NOMO-1 treated with dmso at 0.1 percent for 144 hours (cell line): ENCODE measurements at regions not wholly inside any gene's neighbourhood (a gene's known extent, or its start where the extent isn't known, plus 50 kb on each side); places are given as distances from the start of the nearest gene placed in this dataset.
"Not testable (repeated sequence)": the region's sequence is repeated elsewhere in the genome, so short reads cannot be mapped to it uniquely, and the experiment has no call there.

Experiments used
- DNase-seq: peaks from one replicate; lab custom pipeline; 2025; ENCODE audit not compliant: unreplicated experiment; lab: John Stamatoyannopoulos, UW

GRCh38 chr13:50468849-50469669 is 374.4 kb downstream of the DLEU7 start:
- no peak for DNase-seq

GRCh38 chr13:50473050-50473449 is 370.4 kb downstream of the DLEU7 start:
- not testable (repeated sequence) for DNase-seq

- no peak for DNase-seq
Measured at GRCh38 chr13:50474088-50474662, 369.3 kb downstream of the DLEU7 start.

- DNase-seq = no peak
Measured at GRCh38 chr13:50476577-50477285, 366.8 kb downstream of the DLEU7 start.

GRCh38 chr13:50481936-50482335 is 361.6 kb downstream of the DLEU7 start:
- no peak for DNase-seq

GRCh38 chr13:50483416-50483815 is 360.1 kb downstream of the DLEU7 start:
- no peak for DNase-seq

GRCh38 chr13:50484472-50485113 is 358.9 kb downstream of the DLEU7 start:
- DNase-seq = no peak

- no peak for DNase-seq
Measured at GRCh38 chr13:50485979-50486935, 357.2 kb downstream of the DLEU7 start.

GRCh38 chr13:50493683-50494082 is 349.8 kb downstream of the DLEU7 start:
- no peak for DNase-seq

GRCh38 chr13:50494138-50494537 is 349.4 kb downstream of the DLEU7 start:
- DNase-seq = no peak

GRCh38 chr13:50503212-50503611 is 340.3 kb downstream of the DLEU7 start:
- not testable (repeated sequence) for DNase-seq

- no peak for DNase-seq
Measured at GRCh38 chr13:50509167-50509566, 334.3 kb downstream of the DLEU7 start.

GRCh38 chr13:50509771-50510441 is 333.6 kb downstream of the DLEU7 start:
- DNase-seq = no peak

- not testable (repeated sequence) for DNase-seq
Measured at GRCh38 chr13:50510885-50511545, 332.5 kb downstream of the DLEU7 start.

- DNase-seq = peak; percentile 50
Measured at GRCh38 chr13:50511877-50512341, 331.6 kb downstream of the DLEU7 start.

GRCh38 chr13:50512474-50513299 is 330.8 kb downstream of the DLEU7 start:
- peak; percentile 49 for DNase-seq

- DNase-seq = no peak
Measured at GRCh38 chr13:50513300-50513877, 330.1 kb downstream of the DLEU7 start.

- no peak for DNase-seq
Measured at GRCh38 chr13:50514249-50514648, 329.2 kb downstream of the DLEU7 start.
